Adrenal gland (tissue), 5 donors: ENCODE measurements at regions not wholly inside any gene's neighbourhood (a gene's known extent, or its start where the extent isn't known, plus 50 kb on each side); places are given as distances from the start of the nearest gene placed in this dataset.

Experiments
- CTCF ChIP-seq, 6 experiments: fragments of 450-650 bp in 4 of 6; fragments of 200-600 bp in 2 of 6; sonication (generic) in 1 of 6; IDR thresholded peaks; 1 replicate in 5 of 6; 2 replicates in 1 of 6; pipeline versions ENCODE4 v1.5.1 to v1.8.0; 2016 to 2021; ENCODE audit warnings: antibody characterized with exemption in 6 of 6, mild to moderate bottlenecking in 2 of 6, moderate library complexity in 1 of 6
- POLR2A ChIP-seq, 2 donors: fragments of 450-650 bp; IDR thresholded peaks; one replicate each; pipeline ENCODE4 v1.6.1; 2017; ENCODE audit warnings: antibody characterized with exemption in 2 of 2, mild to moderate bottlenecking in 2 of 2, moderate library complexity in 1 of 2
- donor health status: DM: no; HTN: no; CAD: no.

GRCh38 chr1:29563571-29563970, 327.2 kb downstream of the PTPRU start:
- TF ChIP-seq CTCF (IDR thresholded peaks at IDR 0.05) (no peak), POLR2A (IDR thresholded peaks at IDR 0.05) (no peak)
